NCI-H128 (cell line): ENCODE measurements at regions not wholly inside any gene's neighbourhood (a gene's known extent, or its start where the extent isn't known, plus 50 kb on each side); places are given as distances from the start of the nearest gene placed in this dataset.
"Not testable (repeated sequence)": the region's sequence is repeated elsewhere in the genome, so short reads cannot be mapped to it uniquely, and the experiment has no call there.

Source experiments
- DNase-seq: peaks from one replicate; lab custom pipeline; 2025; ENCODE audit not compliant: unreplicated experiment; lab: John Stamatoyannopoulos, UW

- no peak for DNase-seq
Observed at GRCh38 chr11:37391615-37392014, 793.6 kb upstream of the RAG2 start.

- DNase-seq: no peak
Observed at GRCh38 chr11:37390576-37391083, 792.6 kb upstream of the RAG2 start.

DNA sequence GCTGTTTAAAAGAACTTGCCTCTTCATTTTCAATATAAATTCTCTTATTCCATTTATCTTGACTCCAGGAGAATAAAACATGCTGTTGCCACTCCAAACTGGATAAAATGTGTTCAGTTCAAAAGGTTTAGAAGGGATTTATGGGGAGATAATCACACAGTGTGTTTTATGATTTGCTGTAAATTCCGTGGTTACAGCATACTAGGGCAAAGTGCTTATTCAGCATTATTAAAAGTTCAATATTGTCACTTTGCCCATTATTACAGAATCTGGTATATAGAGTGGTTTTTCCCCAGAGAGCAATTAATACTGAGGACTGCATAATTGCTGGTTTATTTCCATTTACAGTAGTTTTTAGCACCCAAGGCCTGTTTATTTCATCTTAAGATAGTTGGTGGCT is 780.9 kb upstream of the RAG2 start:
- DNase-seq: no peak

DNA sequence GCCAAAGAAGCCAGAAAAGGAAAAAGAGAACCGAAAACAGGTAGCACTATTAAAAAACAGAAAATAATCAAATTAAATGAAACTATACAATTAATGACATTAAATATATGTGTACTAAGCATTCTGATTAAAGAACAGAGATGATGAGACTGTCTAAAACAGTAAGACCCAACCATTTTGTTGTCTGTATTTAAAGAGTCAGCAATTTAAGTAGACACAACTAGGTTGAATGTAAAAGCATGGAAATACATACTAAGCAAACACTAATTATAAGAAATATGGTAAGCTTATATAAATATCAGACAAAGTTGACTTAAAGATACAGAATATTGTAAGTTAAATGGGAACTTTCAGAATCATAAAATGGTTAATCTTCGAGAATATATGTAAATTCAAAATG is 774.6 kb upstream of the RAG2 start:
- DNase-seq: no peak

DNA sequence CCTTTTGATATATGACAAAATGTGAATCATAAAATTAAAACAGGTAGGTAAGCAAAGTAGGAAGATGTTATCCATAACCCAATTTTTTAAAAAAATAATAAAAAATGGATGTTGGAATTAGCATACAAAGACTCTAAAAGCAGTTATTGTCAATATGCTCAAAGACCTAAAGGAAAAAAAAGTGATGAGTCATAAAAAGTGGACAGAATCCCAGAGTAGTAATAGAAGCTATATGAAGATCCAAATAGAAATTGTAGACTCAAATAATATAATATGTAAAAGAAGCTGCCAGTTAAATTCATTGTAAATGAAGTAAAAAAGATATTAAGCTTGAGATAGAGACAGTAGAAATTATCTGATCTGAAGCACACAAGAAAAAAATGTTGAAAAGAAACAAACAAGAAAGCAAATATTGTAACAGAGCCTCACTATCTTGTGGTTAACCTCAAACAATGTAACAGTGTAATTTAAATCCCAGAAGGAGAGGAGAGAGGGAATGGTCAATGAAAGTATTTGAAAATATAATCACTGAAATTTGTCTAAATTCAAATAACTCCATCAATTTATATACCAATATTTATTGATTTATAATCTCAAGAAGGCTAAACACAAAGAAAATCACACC is 773.4 kb upstream of the RAG2 start:
- no peak for DNase-seq

- DNase-seq: no peak
Observed at GRCh38 chr11:37370817-37371216, 772.8 kb upstream of the RAG2 start.

DNA sequence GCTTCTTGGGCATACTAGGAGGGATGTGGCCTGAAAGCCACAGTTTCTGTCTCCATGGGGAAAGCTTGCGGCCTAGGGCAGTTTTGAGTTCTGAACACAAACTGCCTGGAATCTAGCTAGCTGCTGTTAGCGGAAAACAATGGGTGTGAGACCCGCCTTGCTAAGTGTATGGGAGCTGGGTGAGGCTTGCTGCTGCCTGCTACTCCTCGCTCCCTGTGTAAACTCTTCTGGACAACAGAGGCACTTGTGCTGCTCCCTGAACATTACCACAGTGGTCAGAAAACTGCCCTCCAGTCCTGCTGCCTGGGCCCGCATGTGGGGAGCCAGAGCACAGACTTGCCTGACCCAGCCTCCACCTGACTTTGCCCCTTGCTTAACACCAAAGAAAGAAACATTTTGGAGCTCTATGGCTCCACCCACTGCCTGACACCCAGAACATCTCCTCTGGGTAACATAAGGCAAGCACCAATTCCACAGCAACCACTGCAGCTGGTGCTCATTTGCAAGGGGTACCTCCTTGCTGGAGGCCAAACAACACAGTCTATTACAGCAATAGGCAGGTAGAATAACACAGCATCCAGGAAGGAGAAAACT is 766.3 kb upstream of the RAG2 start:
- DNase-seq: no peak

DNA sequence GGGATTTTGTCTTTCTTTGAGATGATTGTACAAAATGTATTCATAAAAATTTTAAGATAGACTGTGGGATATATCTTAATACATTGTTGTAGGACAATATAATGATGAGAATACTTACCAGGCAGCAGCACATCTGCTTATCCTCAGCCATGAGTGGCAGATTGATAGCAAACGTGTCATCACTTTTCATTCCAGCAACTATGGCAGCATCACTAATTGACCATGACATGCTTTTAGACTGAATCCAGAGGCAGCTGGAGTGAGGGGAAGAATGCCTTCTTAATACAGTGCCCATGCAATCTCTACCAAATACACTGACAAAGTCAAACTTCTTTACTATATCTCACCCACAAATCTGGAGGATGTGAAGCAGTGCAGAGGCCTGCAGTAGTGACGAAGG is 755.2 kb upstream of the RAG2 start:
- no peak for DNase-seq

GRCh38 chr11:37352485-37352884 is 754.4 kb upstream of the RAG2 start:
- DNase-seq: no peak

DNA sequence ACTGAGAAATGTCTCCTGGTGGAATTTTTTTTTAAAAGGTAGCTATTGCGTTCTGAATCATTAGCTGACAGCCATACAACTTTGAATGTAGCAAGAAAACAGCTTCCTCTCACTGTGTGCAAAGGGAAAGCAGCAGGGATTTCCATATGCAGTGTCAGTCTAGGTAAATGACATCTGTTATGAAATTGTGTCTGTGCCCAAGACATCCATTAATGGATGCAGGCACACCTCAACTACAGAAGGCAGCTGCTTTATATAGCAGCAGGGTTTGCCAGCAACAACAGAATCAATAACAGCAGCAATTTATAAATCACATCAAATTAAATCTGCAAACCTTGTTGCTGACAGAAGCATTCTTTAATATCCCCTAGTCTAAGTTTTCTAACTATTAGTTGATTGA is 745.3 kb upstream of the RAG2 start:
- DNase-seq: no peak

DNA sequence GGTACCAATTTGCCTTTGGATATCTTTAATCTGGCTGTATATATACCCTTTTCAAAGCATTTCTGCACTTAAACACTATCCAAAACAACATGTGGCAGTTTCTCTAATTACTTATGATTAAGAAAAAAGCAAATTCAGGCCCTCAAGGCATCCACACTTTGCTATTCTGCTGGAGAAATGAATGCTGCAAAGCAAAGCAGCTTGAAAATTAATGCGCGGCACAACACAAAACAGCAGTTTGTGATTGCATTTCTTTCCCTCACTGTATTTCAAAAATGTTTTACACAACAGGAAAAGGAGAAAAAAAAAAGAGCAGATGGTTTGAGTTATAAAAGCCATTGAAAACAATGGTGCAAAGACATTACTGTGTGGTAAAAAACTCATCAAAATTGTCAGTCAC is 738.4 kb upstream of the RAG2 start:
- no peak for DNase-seq

DNA sequence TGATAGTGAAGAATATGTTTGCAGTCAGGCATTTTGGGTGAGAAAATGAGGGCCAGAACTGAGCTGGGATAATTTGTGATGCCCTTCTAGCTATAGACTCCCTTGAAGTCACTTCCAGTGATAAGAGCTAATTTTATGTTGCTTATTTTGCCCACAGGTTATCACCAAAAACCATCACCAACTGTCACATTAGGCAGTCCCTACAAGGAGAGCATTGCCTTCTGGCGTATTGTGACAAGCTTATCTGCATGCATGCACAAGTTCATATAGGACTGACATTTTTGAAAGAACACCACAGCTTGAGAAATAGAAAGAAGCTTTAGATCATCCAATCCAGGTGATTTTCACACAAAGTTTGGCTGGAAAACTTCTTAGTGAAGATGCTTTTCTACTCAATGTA is 735.3 kb upstream of the RAG2 start:
- DNase-seq: no peak

GRCh38 chr11:37323843-37324242 is 725.8 kb upstream of the RAG2 start:
- no peak for DNase-seq

GRCh38 chr11:37322333-37323194 is 724.5 kb upstream of the RAG2 start:
- DNase-seq: no peak

GRCh38 chr11:37320921-37321320 is 722.9 kb upstream of the RAG2 start:
- no peak for DNase-seq

DNA sequence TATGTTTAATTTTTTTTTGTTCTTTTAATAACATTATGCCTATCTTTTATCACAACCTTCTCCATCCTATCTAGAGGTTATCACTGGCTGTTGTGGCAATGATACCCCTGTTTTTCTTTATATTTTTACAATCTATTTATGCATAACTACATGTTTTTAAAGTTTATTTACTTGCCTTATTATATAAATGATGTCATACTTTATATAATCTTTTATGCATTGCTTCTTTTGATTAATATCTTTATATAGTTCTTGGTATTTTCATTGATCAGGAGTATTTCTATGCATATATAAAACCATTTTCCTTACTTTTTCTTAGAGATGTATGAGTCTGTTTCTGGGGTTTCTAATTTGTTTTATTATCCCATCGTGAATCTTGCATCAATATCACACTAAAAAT is 719.8 kb upstream of the RAG2 start:
- DNase-seq: no peak

DNA sequence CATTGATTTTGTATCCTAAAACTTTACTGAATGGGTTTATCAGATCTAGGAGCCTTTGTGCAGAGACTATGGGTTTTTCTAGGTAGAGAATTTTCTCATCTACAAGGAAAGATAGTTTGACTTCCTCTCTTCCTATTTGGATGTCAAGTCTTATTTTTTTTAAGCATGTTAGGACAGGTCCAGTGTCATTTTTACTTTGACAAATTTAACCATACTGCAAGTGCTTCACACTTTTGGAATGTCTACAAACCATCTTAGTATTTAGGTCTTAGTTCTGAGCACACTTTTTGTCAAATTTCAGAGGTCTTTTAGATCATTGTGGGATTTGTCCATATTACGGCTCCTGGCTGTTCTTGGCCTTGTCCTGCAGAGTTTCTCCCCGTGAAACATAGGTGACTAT is 715.2 kb upstream of the RAG2 start:
- no peak for DNase-seq

GRCh38 chr11:37306563-37306962 is 708.5 kb upstream of the RAG2 start:
- DNase-seq: no peak

- DNase-seq: not testable (repeated sequence)
Observed at GRCh38 chr11:37301405-37301804, 703.4 kb upstream of the RAG2 start.

DNA sequence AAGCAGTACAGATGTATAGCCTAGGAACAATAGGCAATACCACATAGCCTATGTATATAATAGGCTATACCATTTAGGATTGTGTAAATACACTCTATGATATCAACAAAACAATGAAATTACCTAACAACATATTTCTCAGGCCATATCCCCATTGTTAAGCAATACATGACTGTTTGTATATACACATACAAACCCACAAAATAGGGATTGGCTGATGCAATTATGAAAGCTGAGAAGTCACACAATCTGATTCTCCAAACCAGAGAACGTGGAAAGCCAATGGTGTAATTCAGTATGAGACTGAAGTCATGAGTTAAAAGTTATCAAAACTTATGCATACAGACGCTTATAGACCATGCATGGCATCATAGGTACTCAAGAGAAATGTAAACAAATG is 700.1 kb upstream of the RAG2 start:
- DNase-seq: no peak

DNA sequence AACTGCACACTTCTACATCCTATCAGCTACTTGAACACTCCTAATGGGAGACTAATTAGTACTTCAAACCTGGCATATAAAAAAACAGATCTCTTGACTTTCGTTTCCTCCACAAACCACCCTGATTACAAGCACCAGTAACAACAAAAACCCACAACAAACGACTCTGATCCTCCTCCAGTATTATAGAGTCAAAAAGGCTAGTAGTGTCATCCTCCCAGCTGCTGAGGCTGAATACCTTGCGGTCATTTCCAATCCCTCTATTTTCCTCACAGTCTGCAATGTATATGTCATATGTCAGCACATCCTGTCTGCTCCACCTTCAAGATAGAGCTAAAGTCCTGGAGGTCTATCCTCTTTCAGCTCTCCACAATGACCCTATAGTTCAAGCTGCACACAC is 688.9 kb upstream of the RAG2 start:
- no peak for DNase-seq

- DNase-seq: no peak
Observed at GRCh38 chr11:37282367-37282766, 684.3 kb upstream of the RAG2 start.
